IPS-18a (cell line): ENCODE measurements at regions not wholly inside any gene's neighbourhood (a gene's known extent, or its start where the extent isn't known, plus 50 kb on each side); places are given as distances from the start of the nearest gene placed in this dataset.

ENCODE experiments used
- H3K27ac ChIP-seq: one replicate; pipeline ENCODE4 v1.5.1; 2013; ENCODE audit warnings: low read length
- H3K27me3 ChIP-seq: one replicate; pipeline ENCODE4 v1.6.1; 2013; ENCODE audit warnings: mild to moderate bottlenecking, low read length; ENCODE audit not compliant: control insufficient read depth, insufficient read depth
- H3K36me3 ChIP-seq: one replicate; pipeline ENCODE4 v1.6.1; 2013; ENCODE audit warnings: low read depth, low read length; ENCODE audit not compliant: control insufficient read depth
- H3K4me1 ChIP-seq: one replicate; pipeline ENCODE4 v1.6.1; 2013; ENCODE audit warnings: low read depth, low read length; ENCODE audit not compliant: control insufficient read depth
- H3K4me3 ChIP-seq: one replicate; pipeline ENCODE4 v1.5.1; 2013; ENCODE audit warnings: low read length
- H3K9ac ChIP-seq: one replicate; pipeline ENCODE4 v1.6.1; 2013; ENCODE audit warnings: mild to moderate bottlenecking, low read length, moderate library complexity
- H3K9me3 ChIP-seq: one replicate; pipeline ENCODE4 v1.6.1; 2013; ENCODE audit warnings: low read depth, low read length; ENCODE audit not compliant: control insufficient read depth

- Histone ChIP-seq H3K27me3 (no peaks in the 10 kb centered on the region), H3K4me3 (no peak overlapping the region), H3K9ac (no peak overlapping the region), H3K27ac (no peak overlapping the region), H3K4me1 (no peaks in the 10 kb centered on the region), H3K9me3 (no peaks in the 10 kb centered on the region), H3K36me3 (no peaks in the 10 kb centered on the region)
These were observed 52.2 kb upstream of the ABCA1 start for GRCh38 chr9:104980039-104980654.

GRCh38 chr9:104981543-104982129 lies 53.7 kb upstream of the ABCA1 start:
- Histone ChIP-seq H3K9me3 (no peaks in the 10 kb centered on the region), H3K27ac (no peak overlapping the region), H3K4me3 (no peak overlapping the region), H3K4me1 (no peaks in the 10 kb centered on the region), H3K36me3 (no peaks in the 10 kb centered on the region), H3K27me3 (no peaks in the 10 kb centered on the region), H3K9ac (no peak overlapping the region)

DNA sequence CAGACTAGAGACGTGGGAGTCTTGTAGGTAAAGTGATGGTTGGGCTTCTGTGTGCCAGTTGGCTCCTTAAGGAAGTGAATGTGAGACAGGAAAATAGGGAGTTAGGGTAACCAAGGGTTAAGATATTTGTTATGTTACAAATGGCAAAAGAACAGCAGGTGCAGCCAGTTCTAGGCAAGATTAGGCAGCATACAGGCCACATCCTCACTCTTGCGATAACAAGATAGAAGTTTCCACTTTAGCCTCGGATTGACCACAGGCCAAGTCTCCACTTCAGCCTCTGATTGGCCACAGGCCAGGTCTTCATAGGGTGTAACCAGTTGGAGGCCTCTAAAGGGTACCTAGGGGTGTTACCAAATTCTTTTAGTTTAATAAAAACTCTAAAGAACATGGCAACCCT lies 54.6 kb upstream of the ABCA1 start:
- H3K27ac ChIP-seq = no peak overlapping the region
- no peak overlapping the region for H3K4me3 ChIP-seq
- no peak overlapping the region for H3K9ac ChIP-seq
- H3K4me1 ChIP-seq = no peaks in the 10 kb centered on the region
- H3K9me3 ChIP-seq = no peaks in the 10 kb centered on the region
- H3K36me3 ChIP-seq = no peaks in the 10 kb centered on the region
- H3K27me3 ChIP-seq = no peaks in the 10 kb centered on the region

DNA sequence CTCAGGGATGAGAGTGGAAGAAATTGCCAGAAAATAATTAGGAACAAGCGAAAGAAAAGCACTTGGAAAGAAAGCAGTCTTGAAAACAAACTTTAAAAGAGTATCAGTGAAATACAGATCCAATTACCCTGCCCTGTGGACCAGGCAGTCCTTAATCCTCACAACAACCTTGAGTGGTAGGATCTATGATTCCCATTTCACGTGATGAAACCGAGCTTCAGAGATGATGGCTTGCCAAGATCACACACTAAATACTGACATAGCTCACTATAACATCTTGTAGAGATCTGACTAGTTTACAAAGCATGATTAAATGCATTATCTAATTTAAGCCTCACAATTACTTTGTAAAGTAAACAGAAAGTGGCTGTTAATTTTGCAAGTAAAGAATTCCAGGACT lies 55.5 kb upstream of the ABCA1 start:
- Histone ChIP-seq H3K9me3 (no peaks in the 10 kb centered on the region), H3K27me3 (no peaks in the 10 kb centered on the region), H3K27ac (no peak overlapping the region), H3K4me3 (no peak overlapping the region), H3K9ac (no peak overlapping the region), H3K36me3 (no peaks in the 10 kb centered on the region), H3K4me1 (no peaks in the 10 kb centered on the region)

- H3K36me3 ChIP-seq = no peaks in the 10 kb centered on the region
- no peak overlapping the region for H3K4me3 ChIP-seq
- no peak overlapping the region for H3K9ac ChIP-seq
- H3K27me3 ChIP-seq = peaks cover 3% of the 10 kb centered on the region
- H3K9me3 ChIP-seq = no peaks in the 10 kb centered on the region
- no peak overlapping the region for H3K27ac ChIP-seq
- H3K4me1 ChIP-seq = no peaks in the 10 kb centered on the region
These were observed 56.2 kb upstream of the ABCA1 start for GRCh38 chr9:104984121-104984520.

DNA sequence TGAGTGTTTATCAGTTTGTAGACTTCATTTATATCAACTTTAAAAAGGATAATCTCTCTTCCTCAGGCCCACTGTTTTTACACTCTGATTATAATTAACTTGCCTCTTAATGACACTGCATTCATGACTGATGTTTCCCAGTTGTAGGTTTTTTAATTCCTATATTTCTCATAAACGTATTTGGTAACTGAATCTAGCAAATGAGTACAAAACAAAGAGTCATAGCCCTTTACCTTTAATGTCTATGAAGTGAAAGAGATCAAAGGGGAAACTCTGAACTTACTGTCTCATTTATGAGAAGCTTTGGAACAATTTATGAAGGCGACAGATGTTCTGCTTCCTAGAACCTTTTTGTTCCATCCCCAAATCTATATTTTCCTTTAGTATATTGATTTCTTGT lies 56.6 kb upstream of the ABCA1 start:
- Histone ChIP-seq H3K27ac (no peak overlapping the region), H3K4me3 (no peak overlapping the region)

GRCh38 chr9:104984948-104985347 lies 57.0 kb upstream of the ABCA1 start:
- Histone ChIP-seq H3K4me3 (no peak overlapping the region), H3K9ac (no peak overlapping the region), H3K36me3 (no peaks in the 10 kb centered on the region), H3K27me3 (peaks cover 12% of the 10 kb centered on the region), H3K9me3 (no peaks in the 10 kb centered on the region), H3K4me1 (no peaks in the 10 kb centered on the region), H3K27ac (no peak overlapping the region)

More for the DNA sequence above, 56.6 kb upstream of the ABCA1 start:
- H3K9ac ChIP-seq = no peak overlapping the region
- peaks cover 8% of the 10 kb centered on the region for H3K27me3 ChIP-seq
- no peaks in the 10 kb centered on the region for H3K4me1 ChIP-seq
- no peaks in the 10 kb centered on the region for H3K36me3 ChIP-seq
- H3K9me3 ChIP-seq = no peaks in the 10 kb centered on the region

- Histone ChIP-seq H3K9ac (no peak overlapping the region), H3K27me3 (peaks cover 22% of the 10 kb centered on the region), H3K4me1 (peaks cover 8% of the 10 kb centered on the region)
These were observed 58.1 kb upstream of the ABCA1 start for GRCh38 chr9:104986096-104986495.

DNA sequence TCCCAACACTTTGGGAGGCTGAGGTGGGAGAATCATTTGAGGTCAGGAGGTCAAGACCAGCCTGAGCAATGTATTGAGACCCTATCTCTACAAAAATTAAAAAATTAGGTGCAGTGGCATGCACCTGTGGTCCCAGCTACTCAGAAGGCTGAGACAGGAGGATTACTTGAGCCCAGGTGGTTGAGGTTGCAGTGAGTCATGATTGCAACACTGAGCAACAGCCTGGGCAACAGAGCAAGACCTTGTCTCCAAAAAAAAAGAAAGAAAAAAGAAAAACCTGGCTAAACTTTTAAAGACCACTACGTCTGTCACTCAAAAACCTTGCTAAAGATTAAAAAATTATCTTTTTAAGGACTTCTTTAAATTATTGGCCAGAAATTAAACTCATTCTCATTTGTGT lies 59.8 kb upstream of the ABCA1 start:
- no peaks in the 10 kb centered on the region for H3K36me3 ChIP-seq
- H3K4me3 ChIP-seq = no peak overlapping the region
- H3K27me3 ChIP-seq = peaks cover 31% of the 10 kb centered on the region
- H3K9ac ChIP-seq = no peak overlapping the region
- peaks cover 18% of the 10 kb centered on the region for H3K4me1 ChIP-seq
- H3K27ac ChIP-seq = no peak overlapping the region
- H3K9me3 ChIP-seq = no peaks in the 10 kb centered on the region

More at GRCh38 chr9:104986096-104986495, 58.1 kb upstream of the ABCA1 start:
- Histone ChIP-seq H3K36me3 (no peaks in the 10 kb centered on the region), H3K27ac (no peak overlapping the region), H3K4me3 (no peak overlapping the region), H3K9me3 (no peaks in the 10 kb centered on the region)

GRCh38 chr9:104988539-104988938 lies 60.6 kb upstream of the ABCA1 start:
- no peak overlapping the region for H3K9ac ChIP-seq
- H3K4me3 ChIP-seq = no peak overlapping the region
- H3K36me3 ChIP-seq = no peaks in the 10 kb centered on the region
- H3K27ac ChIP-seq = no peak overlapping the region
- no peaks in the 10 kb centered on the region for H3K9me3 ChIP-seq
- peaks cover 31% of the 10 kb centered on the region for H3K27me3 ChIP-seq
- peaks cover 23% of the 10 kb centered on the region for H3K4me1 ChIP-seq

- Histone ChIP-seq H3K4me3 (peak overlapping the region; percentile 72), H3K27me3 (peaks cover 31% of the 10 kb centered on the region), H3K9me3 (no peaks in the 10 kb centered on the region), H3K4me1 (peaks cover 40% of the 10 kb centered on the region), H3K27ac (no peak overlapping the region), H3K36me3 (no peaks in the 10 kb centered on the region), H3K9ac (peak overlapping the region; percentile 66)
These were observed 63.4 kb upstream of the ABCA1 start for GRCh38 chr9:104991144-104991953.
